NCI-H82 (cell line): ENCODE measurements at regions not wholly inside any gene's neighbourhood (a gene's known extent, or its start where the extent isn't known, plus 50 kb on each side); places are given as distances from the start of the nearest gene placed in this dataset.

Source experiments
- DNase-seq: peaks from one replicate; lab custom pipeline; 2025; lab: John Stamatoyannopoulos, UW

GRCh38 chr12:115078990-115079389 is 395.0 kb upstream of the TBX3 start:
- DNase-seq, result no peak

DNA sequence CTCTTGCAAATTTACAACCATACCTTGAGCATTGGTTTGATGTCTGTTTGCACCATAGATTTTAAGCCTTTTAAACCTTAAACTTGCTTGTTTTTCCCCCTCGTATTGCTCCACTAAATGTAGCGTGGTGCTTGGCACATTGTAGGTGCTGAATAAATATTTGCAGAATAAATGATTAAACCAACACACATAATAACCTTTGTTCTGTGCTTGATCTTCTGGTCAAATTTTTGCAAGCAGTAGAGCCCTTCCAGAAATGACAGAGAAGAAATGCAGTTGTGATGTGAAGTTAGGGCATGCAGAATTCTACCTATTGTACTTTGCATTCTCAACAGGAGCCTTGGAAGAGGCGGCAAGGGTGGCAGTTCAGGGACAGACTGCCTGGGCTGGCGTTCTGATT is 394.4 kb upstream of the TBX3 start:
- DNase-seq, result no peak

GRCh38 chr12:115075552-115076170 is 391.7 kb upstream of the TBX3 start:
- DNase-seq, result no peak

- DNase-seq, result no peak
These were observed 390.6 kb upstream of the TBX3 start for GRCh38 chr12:115074617-115075016.

GRCh38 chr12:115072712-115073111 is 388.7 kb upstream of the TBX3 start:
- DNase-seq, result peak; percentile 95

- DNase-seq, result peak; percentile 96
These were observed 386.3 kb upstream of the TBX3 start for GRCh38 chr12:115070313-115070712.

DNA sequence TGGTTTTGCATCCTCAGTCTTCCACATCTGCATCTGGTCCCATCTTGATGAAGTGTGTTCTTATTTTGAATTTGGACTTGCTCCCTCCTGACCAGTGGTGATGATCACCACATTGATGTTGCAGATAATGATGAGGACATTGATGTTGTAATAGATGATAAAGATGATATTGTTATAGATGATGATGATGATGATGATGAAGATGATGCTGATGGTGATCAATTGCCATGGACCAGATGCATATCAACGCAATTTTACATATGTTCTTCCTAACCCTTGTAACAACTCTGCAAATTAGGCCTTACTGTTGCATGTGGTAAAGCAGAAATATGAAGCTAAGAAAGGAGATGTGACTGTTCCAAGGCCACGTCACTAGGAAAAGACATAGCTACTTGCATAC is 380.3 kb upstream of the TBX3 start:
- DNase-seq, result no peak

DNA sequence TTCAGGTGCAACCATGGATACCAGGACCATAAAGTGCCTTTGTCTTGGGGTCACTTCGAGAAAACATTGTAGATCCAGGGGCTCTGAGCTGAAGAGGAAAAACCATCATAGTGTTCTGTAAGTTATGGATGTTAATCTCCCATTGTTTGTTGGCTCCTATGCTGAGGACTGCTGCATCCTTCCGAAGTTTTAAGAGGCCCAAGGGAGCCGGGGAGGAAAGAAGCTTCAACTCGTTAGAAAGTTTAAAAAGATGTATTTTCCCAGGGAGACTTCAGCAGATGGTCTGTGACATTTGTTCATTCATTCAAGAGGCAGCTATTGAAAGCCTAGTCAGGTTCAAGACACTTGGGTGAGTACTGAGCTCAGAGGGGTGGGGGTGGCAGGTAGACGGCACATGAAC is 378.8 kb upstream of the TBX3 start:
- DNase-seq, result no peak

DNA sequence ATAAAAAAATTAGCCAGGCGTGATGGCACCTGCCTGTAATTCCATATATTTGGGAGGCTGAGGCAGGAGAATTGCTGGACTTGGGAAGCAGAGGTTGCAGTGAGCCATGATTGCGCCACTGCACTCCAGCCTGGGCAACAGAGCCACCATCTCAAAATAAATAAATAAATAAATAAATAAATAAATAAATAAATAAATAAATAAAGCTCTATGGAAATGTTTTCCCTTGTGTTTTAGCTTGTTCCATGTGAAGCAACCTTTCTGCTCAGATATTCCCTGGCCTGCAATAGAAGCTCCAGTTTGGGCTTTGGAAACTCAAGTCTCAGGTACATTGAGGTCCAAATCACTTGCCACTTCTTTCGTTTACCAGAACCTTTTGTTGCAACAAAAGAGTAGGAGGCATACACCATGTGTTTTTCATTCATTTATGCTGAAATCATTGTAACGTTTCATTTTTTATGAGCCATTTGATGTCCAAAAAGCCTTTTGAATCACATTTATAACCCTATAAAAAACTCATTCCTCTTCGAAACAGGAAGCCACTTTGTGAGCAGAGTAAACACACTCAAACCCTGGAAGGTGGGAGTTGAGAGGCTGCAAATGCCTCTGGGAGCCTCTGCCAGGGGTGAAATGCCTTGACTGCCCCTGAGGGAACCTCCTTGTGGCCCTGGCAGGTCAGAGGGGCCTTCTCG is 376.6 kb upstream of the TBX3 start:
- DNase-seq, result no peak

- no peak for DNase-seq
These were observed 373.5 kb upstream of the TBX3 start for GRCh38 chr12:115057445-115057844.

- DNase-seq, result no peak
These were observed 367.4 kb upstream of the TBX3 start for GRCh38 chr12:115051378-115051777.

- DNase-seq, result no peak
These were observed 365.6 kb upstream of the TBX3 start for GRCh38 chr12:115049614-115050013.

GRCh38 chr12:115046805-115047204 is 362.8 kb upstream of the TBX3 start:
- DNase-seq, result peak; percentile 46

- peak; percentile 64 for DNase-seq
These were observed 360.1 kb upstream of the TBX3 start for GRCh38 chr12:115044073-115044472.

- DNase-seq, result no peak
These were observed 359.1 kb upstream of the TBX3 start for GRCh38 chr12:115043079-115043478.

GRCh38 chr12:115042341-115042740 is 358.4 kb upstream of the TBX3 start:
- DNase-seq, result no peak

DNA sequence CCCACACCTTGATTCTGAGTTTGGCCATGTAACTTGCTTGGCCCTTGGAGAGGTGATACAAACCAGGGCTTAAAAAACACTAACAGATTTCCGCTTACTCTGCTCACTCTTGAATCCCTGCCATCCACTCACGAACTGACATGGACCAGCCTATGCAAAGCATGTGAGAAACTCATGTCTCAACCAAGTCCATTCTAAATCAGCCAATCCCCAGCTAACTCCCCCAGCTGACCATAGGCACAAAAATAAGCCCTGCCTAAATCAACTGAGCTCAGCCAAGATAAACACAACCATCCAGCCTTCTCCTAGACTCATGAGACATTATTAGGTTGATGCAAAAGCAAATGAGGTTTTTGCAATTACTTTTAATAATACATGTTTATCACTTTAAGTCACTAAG is 353.9 kb upstream of the TBX3 start:
- DNase-seq, result no peak

- no peak for DNase-seq
These were observed 351.6 kb upstream of the TBX3 start for GRCh38 chr12:115035535-115036107.

GRCh38 chr12:115032521-115032920 is 348.5 kb upstream of the TBX3 start:
- no peak for DNase-seq

DNA sequence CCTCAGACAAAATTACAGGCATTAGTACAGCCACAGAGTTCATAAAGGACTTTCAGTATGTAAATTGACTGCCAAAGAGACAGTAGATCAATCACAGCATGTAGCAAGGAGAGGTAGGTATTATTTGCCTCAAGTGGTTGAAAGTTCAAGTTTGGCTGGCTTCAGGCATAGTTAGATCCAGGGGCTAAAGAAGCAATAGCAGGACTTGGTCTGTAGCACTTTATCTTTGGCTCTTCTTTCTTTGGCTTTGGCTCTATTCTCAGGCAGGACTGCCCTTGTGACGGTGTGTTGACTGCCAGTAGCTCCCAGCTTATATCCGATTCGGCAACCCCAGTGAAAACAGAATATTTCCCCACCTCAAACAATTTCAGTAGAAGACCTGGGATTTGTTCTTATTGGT is 346.0 kb upstream of the TBX3 start:
- DNase-seq, result no peak

GRCh38 chr12:115024531-115024930 is 340.6 kb upstream of the TBX3 start:
- DNase-seq, result no peak

GRCh38 chr12:115023279-115024265 is 339.6 kb upstream of the TBX3 start:
- no peak for DNase-seq
